ENCODE measurements at regions not wholly inside any gene's neighbourhood (a gene's known extent, or its start where the extent isn't known, plus 50 kb on each side); places are given as distances from the start of the nearest gene placed in this dataset.

DNA sequence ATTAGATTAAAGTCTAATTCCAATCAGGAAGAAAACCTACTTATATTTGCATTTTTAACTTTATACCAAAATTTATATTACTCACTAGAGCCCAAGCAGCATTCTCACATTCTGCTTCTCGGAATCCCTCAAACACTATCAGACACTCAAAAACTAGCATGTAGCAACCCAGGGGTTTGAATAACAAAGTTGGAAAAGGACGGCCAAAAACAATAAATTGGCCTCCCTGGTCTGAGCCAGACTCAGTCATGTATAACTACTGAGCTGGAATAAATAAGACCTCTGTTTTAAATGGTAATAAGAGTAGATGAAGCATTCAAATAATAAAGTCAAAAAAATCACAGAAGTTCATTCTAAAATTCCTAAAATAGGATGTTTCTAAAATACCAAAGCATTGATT is 290.9 kb downstream of the IRS1 start:
- peaks cover 14% of the 10 kb centered on the region for H3K9me3 ChIP-seq (replicated peaks)
- no peaks in the 10 kb centered on the region for H3K27me3 ChIP-seq (ENCODE audit: low read depth)
- H3K4me3 ChIP-seq = no peak overlapping the region
- no peaks in the 10 kb centered on the region for H3K4me1 ChIP-seq
- intact Hi-C loops (cut with micrococcal nuclease) = no loop called here
- no peaks in the 10 kb centered on the region for H3K36me3 ChIP-seq
- no peak overlapping the region for H3K27ac ChIP-seq (replicated peaks)
- no peak for DNase-seq
- TF ChIP-seq, protein P1, sequence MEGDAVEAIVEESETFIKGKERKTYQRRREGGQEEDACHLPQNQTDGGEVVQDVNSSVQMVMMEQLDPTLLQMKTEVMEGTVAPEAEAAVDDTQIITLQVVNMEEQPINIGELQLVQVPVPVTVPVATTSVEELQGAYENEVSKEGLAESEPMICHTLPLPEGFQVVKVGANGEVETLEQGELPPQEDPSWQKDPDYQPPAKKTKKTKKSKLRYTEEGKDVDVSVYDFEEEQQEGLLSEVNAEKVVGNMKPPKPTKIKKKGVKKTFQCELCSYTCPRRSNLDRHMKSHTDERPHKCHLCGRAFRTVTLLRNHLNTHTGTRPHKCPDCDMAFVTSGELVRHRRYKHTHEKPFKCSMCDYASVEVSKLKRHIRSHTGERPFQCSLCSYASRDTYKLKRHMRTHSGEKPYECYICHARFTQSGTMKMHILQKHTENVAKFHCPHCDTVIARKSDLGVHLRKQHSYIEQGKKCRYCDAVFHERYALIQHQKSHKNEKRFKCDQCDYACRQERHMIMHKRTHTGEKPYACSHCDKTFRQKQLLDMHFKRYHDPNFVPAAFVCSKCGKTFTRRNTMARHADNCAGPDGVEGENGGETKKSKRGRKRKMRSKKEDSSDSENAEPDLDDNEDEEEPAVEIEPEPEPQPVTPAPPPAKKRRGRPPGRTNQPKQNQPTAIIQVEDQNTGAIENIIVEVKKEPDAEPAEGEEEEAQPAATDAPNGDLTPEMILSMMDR (IDR thresholded peaks at IDR 0.05; ENCODE audit: borderline replicate concordance) = no peak

DNA sequence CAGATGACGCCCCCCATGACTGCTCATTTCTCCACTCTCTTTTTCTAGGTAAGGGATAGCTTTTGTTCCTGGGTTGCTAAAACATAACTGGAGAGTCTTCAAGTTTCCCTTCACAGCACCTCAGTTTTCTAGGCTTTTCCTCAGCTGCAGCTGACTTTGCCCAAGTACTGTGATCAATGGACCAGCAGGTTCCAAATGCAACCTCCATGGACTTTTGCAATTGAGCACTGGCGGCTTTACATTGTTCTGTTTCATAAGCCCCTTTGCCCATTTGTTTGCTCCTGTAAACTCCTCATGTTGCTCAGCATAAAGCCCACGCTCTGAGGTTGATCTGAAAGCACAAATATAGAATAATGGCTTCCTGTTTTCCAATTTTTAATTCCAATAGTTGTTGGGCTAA is 291.6 kb downstream of the IRS1 start:
- no peaks in the 10 kb centered on the region for H3K4me1 ChIP-seq
- no peak overlapping the region for H3K27ac ChIP-seq (replicated peaks)
- DNase-seq = no peak
- no peak overlapping the region for H3K4me3 ChIP-seq
- TF ChIP-seq, protein P1 (IDR thresholded peaks at IDR 0.05; ENCODE audit: borderline replicate concordance) = no peak
- no peaks in the 10 kb centered on the region for H3K27me3 ChIP-seq (ENCODE audit: low read depth)
- H3K36me3 ChIP-seq = no peaks in the 10 kb centered on the region
- intact Hi-C loops (cut with micrococcal nuclease) = no loop called here
- H3K9me3 ChIP-seq (replicated peaks) = peaks cover 18% of the 10 kb centered on the region

DNA sequence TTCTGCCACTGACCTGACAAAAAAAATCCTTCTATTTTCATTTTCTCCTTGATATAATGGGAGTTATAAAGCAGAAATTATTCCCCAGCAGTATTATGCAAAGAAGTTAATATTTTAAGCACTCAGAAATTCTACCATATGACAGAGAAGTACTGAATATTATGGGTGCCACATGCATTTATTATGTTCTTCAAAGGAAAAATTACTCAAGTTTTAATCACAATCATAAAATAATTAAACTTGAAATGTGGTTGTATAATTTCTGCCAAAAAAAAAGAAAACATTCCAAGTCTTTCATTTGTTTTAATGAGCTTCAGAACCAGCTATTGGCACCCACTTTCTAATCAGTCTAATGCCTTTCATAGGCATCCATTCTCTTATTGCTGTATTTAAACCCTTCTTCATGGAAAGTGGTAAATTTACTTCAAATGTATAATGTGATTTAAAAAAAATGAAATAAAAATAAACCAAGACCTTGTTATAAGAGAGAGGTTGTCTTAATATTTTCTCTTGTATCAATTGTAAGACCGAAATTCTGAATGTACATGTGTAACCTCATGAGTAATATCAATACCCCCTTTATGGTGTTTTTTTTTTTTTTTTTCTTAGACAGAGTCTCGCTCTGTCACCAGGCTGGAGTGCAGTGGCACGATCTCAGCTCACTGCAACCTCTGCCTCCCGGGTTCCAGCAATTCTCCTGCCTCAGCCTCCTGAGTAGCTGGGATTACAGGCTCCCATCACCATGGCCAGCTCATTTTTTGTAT is 302.3 kb downstream of the IRS1 start:
- Histone ChIP-seq H3K27me3 (ENCODE audit: low read depth) (no peaks in the 10 kb centered on the region), H3K4me3 (no peak overlapping the region), H3K27ac (replicated peaks) (no peak overlapping the region), H3K9me3 (replicated peaks) (peaks cover 3% of the 10 kb centered on the region), H3K4me1 (no peaks in the 10 kb centered on the region), H3K36me3 (no peaks in the 10 kb centered on the region)
- intact Hi-C loops (cut with micrococcal nuclease) = no loop called here
- TF ChIP-seq, protein P1 (IDR thresholded peaks at IDR 0.05; ENCODE audit: borderline replicate concordance) = no peak
- DNase-seq = no peak

DNA sequence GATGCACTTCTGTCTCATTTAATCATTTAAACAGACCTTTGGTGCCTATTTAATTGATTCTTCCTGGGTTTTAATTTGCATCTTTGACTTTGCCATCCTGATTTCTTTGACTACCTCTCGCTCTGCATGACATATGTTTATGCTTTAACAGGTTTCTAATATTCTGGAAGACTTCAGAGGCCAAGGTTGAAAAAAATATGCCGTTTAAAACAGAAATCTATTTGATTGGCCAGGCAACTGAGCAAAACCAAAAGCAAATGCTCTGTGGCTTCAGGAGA is 303.4 kb downstream of the IRS1 start:
- TF ChIP-seq, protein P1 (IDR thresholded peaks at IDR 0.05; ENCODE audit: borderline replicate concordance) = no peak
- Histone ChIP-seq H3K27ac (replicated peaks) (no peak overlapping the region), H3K4me1 (no peaks in the 10 kb centered on the region), H3K4me3 (no peak overlapping the region), H3K36me3 (no peaks in the 10 kb centered on the region), H3K9me3 (replicated peaks) (no peaks in the 10 kb centered on the region), H3K27me3 (ENCODE audit: low read depth) (no peaks in the 10 kb centered on the region)
- DNase-seq = no peak
- intact Hi-C loops (cut with micrococcal nuclease) = no loop called here

DNA sequence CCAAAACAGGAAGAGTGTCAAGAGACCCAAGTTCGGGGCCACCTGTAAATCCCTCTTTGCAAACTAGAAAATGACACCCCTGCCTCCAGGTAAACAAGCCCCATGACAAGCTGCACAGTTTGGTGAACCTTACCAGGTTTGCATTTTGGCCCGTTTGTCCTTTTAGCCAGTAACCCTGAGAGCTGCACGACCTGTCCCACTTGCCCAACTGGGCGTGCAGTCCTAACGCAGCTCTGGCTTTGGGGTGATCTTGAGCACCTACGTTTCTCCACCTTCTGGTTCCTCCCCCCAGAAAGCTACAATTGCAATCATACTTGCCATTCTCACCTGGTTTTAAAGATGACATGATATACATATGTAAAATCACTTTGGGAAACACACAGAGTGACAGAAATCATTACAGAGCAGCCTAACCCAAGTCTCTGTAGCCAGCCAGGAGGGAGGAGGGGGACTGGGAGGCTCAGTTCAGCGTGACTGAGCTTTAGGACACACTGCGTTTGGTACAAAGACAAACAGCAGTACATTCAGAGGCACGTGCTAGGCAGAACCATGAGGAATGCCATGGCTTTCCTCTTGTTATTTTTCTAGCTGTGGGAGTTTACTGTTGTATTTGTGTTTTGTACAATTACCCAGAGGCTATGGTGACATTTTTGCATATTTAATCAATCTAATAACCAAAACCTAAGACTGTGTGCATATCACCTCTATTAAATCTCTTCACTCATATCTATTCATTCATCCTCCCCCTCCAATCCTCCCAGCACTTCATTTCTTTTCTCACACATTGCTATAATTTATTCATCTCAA is 304.0 kb downstream of the IRS1 start:
- Histone ChIP-seq H3K27me3 (ENCODE audit: low read depth) (no peaks in the 10 kb centered on the region), H3K4me1 (no peaks in the 10 kb centered on the region), H3K36me3 (no peaks in the 10 kb centered on the region), H3K9me3 (replicated peaks) (no peaks in the 10 kb centered on the region), H3K4me3 (no peak overlapping the region), H3K27ac (replicated peaks) (no peak overlapping the region)
- TF ChIP-seq, protein P1 (IDR thresholded peaks at IDR 0.05; ENCODE audit: borderline replicate concordance) = no peak
- DNase-seq = no peak
- intact Hi-C loops (cut with micrococcal nuclease) = no loop called here

All from left ventricle myocardium inferior (tissue), 1 donor.